SK-N-SH (cell line): ENCODE measurements at regions not wholly inside any gene's neighbourhood (a gene's known extent, or its start where the extent isn't known, plus 50 kb on each side); places are given as distances from the start of the nearest gene placed in this dataset.

ENCODE experiments used
- CTCF ChIA-PET: fragments of 300-600, 350-600 bp; formaldehyde crosslinking; extraction: SDS; loops from one replicate; lab custom pipeline; 2021; lab: Yijun Ruan, JAX
- POLR2A ChIA-PET: fragments of 350-600 bp; sonication (Branson Sonifier 250); formaldehyde crosslinking; extraction: SDS; loops from one replicate; lab custom pipeline; 2020; ENCODE audit warnings: antibody characterized with exemption, inconsistent platforms; lab: Yijun Ruan, JAX
- DNase-seq: peaks from one replicate; pipeline ENCODE4 v3.0.0; 2012
- H2AFZ ChIP-seq: fragments of 200-600 bp; sonication (generic); 2 replicates; pipeline ENCODE4 v1.8.1; 2016; ENCODE audit warnings: antibody characterized with exemption, mild to moderate bottlenecking, low read depth
- H3F3A ChIP-seq: fragments of 200-600 bp; sonication (generic); replicated peaks from 2 replicates; pipeline ENCODE3; 2016; ENCODE audit warnings: antibody characterized with exemption, mild to moderate bottlenecking; ENCODE audit not compliant: insufficient read depth
- H3K27ac ChIP-seq, 2 experiments: fragments of 200-500 bp in 1 of 2; fragments of 200-600 bp in 1 of 2; sonication (Bioruptor generic) in 1 of 2; sonication (generic), shearing (Covaris generic) in 1 of 2; 2 replicates each; pipeline versions ENCODE4 v1.5.1 to v1.6.1; 2014 to 2016; ENCODE audit warnings: low read depth in 2 of 2, inconsistent platforms in 1 of 2, low read length in 1 of 2, mild to moderate bottlenecking in 1 of 2, mixed read lengths in 1 of 2
- H3K27me3 ChIP-seq: fragments of 200-600 bp; sonication (generic), shearing (Covaris generic); 2 replicates; pipeline ENCODE4 v1.6.1; 2016; ENCODE audit warnings: mixed run types; ENCODE audit not compliant: insufficient read depth
- H3K36me3 ChIP-seq, 2 experiments: fragments of 200-500 bp in 1 of 2; fragments of 200-600 bp in 1 of 2; sonication (Bioruptor generic) in 1 of 2; sonication (generic) in 1 of 2; replicated peaks in 1 of 2; 2 replicates each; pipeline versions ENCODE3 to v1.5.1; 2014 to 2016; ENCODE audit warnings: low read length in 1 of 2, mild to moderate bottlenecking in 1 of 2; ENCODE audit not compliant: insufficient read depth in 2 of 2, control insufficient read depth in 1 of 2
- H3K4me1 ChIP-seq, 2 experiments: fragments of 200-500 bp in 1 of 2; fragments of 200-600 bp in 1 of 2; sonication (Bioruptor generic) in 1 of 2; sonication (generic), shearing (Covaris generic) in 1 of 2; 2 replicates each; pipeline versions ENCODE4 v1.5.1 to v1.6.1; 2014 to 2016; ENCODE audit warnings: low read depth in 1 of 2, low read length in 1 of 2, mixed run types in 1 of 2; ENCODE audit not compliant: insufficient read depth in 2 of 2, control insufficient read depth in 1 of 2
- H3K4me2 ChIP-seq: fragments of 200-600 bp; sonication (generic), shearing (Covaris generic); 2 replicates; pipeline ENCODE4 v1.6.1; 2017; ENCODE audit warnings: mixed run types
- H3K4me3 ChIP-seq, 2 experiments: fragments of 200-500 bp in 1 of 2; fragments of 200-600 bp in 1 of 2; sonication (Bioruptor generic) in 1 of 2; sonication (generic), shearing (Covaris generic) in 1 of 2; 2 replicates each; pipeline versions ENCODE4 v1.5.1 to v1.8.1; 2014 to 2016; ENCODE audit warnings: low read depth in 2 of 2, inconsistent platforms in 1 of 2, low read length in 1 of 2, mild to moderate bottlenecking in 1 of 2, mixed read lengths in 1 of 2, moderate library complexity in 1 of 2
- H3K79me2 ChIP-seq: fragments of 200-600 bp; sonication (generic); 2 replicates; pipeline ENCODE4 v1.8.1; 2017; ENCODE audit warnings: mild to moderate bottlenecking; ENCODE audit not compliant: insufficient read depth
- H3K9ac ChIP-seq: fragments of 200-600 bp; sonication (generic); 2 replicates; pipeline ENCODE4 v1.6.1; 2017; ENCODE audit warnings: mixed run types
- H3K9me2 ChIP-seq: fragments of 200-600 bp; sonication (generic); 2 replicates; pipeline ENCODE4 v1.6.1; 2017; ENCODE audit warnings: mixed run types
- H3K9me3 ChIP-seq: fragments of 200-600 bp; sonication (generic); 2 replicates; pipeline ENCODE4 v1.6.1; 2017; ENCODE audit warnings: mixed run types, mild to moderate bottlenecking, moderate library complexity
- H4K20me1 ChIP-seq: fragments of 200-600 bp; sonication (generic); 2 replicates; pipeline ENCODE4 v1.6.1; 2017; ENCODE audit warnings: mild to moderate bottlenecking, mixed run types; ENCODE audit not compliant: insufficient read depth
- EP300 ChIP-seq, 2 experiments: IDR thresholded peaks; 2 replicates each; pipeline versions ENCODE4 v1.4.0 to v1.6.1; 2012; ENCODE audit warnings: borderline replicate concordance in 1 of 2, low read depth in 1 of 2, low read length in 1 of 2
- EZH2phosphoT487 ChIP-seq: fragments of 200-600 bp; sonication (generic); IDR thresholded peaks from 2 replicates; pipeline ENCODE4 v1.6.1; 2017; ENCODE audit warnings: low read depth, mixed run types, mild to moderate bottlenecking, antibody characterized with exemption, moderate library complexity, borderline replicate concordance
- FOSL2 ChIP-seq: IDR thresholded peaks from 2 replicates; pipeline ENCODE4 v1.4.0; 2012; ENCODE audit warnings: low read depth, mild to moderate bottlenecking, moderate library complexity, borderline replicate concordance
- FOXM1 ChIP-seq: IDR thresholded peaks from 2 replicates; pipeline ENCODE4 v1.4.0; 2012; ENCODE audit warnings: low read depth, mild to moderate bottlenecking
- GABPA ChIP-seq: IDR thresholded peaks from 2 replicates; pipeline ENCODE4 v1.4.0; 2012; ENCODE audit warnings: low read depth, mild to moderate bottlenecking
- GATA2 ChIP-seq: sonication (generic); formaldehyde crosslinking; IDR thresholded peaks from 2 replicates; pipeline ENCODE4 v1.5.0; 2020; ENCODE audit warnings: mild to moderate bottlenecking, missing genetic modification reagents
- IRF3 ChIP-seq: fragments of 150-350 bp; IDR thresholded peaks from 2 replicates; pipeline ENCODE4 v1.6.1; 2016; ENCODE audit warnings: mild to moderate bottlenecking, low read depth, low read length
- MAX ChIP-seq: IDR thresholded peaks from 2 replicates; pipeline ENCODE4 v1.4.0; 2012; ENCODE audit warnings: low read depth
- MEF2A ChIP-seq: IDR thresholded peaks from 2 replicates; pipeline ENCODE4 v1.4.0; 2012; ENCODE audit warnings: low read depth, borderline replicate concordance
- PBX3 ChIP-seq: IDR thresholded peaks from 2 replicates; pipeline ENCODE4; 2012
- POLR2AphosphoS5 ChIP-seq: IDR thresholded peaks from 2 replicates; pipeline ENCODE4 v1.6.1; 2012; ENCODE audit warnings: low read depth, low read length
- RCOR1 ChIP-seq: fragments of 150-350 bp; IDR thresholded peaks from 2 replicates; pipeline ENCODE4 v1.6.1; 2017; ENCODE audit warnings: antibody characterized with exemption, low read length
- RXRA ChIP-seq: IDR thresholded peaks from 2 replicates; pipeline ENCODE4 v1.4.0; 2012; ENCODE audit warnings: low read depth, mild to moderate bottlenecking, borderline replicate concordance
- SMC3 ChIP-seq: IDR thresholded peaks from 2 replicates; pipeline ENCODE4 v1.6.1; 2012; ENCODE audit warnings: low read depth, low read length, improper control_type of control experiment
- TAF1 ChIP-seq: IDR thresholded peaks from 2 replicates; pipeline ENCODE4 v1.6.1; 2012; ENCODE audit warnings: low read depth, mild to moderate bottlenecking, low read length, moderate library complexity, borderline replicate concordance
- TEAD4 ChIP-seq: IDR thresholded peaks from 2 replicates; pipeline ENCODE4 v1.4.0; 2012; ENCODE audit warnings: mild to moderate bottlenecking, borderline replicate concordance; ENCODE audit not compliant: insufficient read depth
- YY1 ChIP-seq: IDR thresholded peaks from 2 replicates; pipeline ENCODE4 v1.4.0; 2012; ENCODE audit warnings: low read depth, mild to moderate bottlenecking
- WGBS: methylation state at CpG from one replicate; pipeline ENCODE4 v1.1.6; 2017; ENCODE audit warnings: low lambda C conversion rate; 5-methylcytosine and 5-hydroxymethylcytosine counted together

- ChIA-PET POLR2A (no interaction called here), CTCF (no interaction called here)
- H3K9ac ChIP-seq = no peak overlapping the region
- WGBS = 0% methylated on average over 2 of the region's 2 CpGs
- H3K27ac ChIP-seq = no peak overlapping the region
- no peak for TF ChIP-seq RCOR1
- TF ChIP-seq MAX = no peak
- no peak for TF ChIP-seq PBX3
- no peak for TF ChIP-seq GABPA
- no peak for TF ChIP-seq TEAD4
- no peak for TF ChIP-seq EP300 (IDR thresholded peaks at IDR 0.05; ENCODE audit: borderline replicate concordance in 1 of 2, low read depth in 1 of 2, low read length in 1 of 2)
- no peak for TF ChIP-seq POLR2AphosphoS5
- no peak for TF ChIP-seq RXRA
- TF ChIP-seq MEF2A = no peak
- no peak for TF ChIP-seq YY1
- TF ChIP-seq FOSL2 = no peak
- no peak for TF ChIP-seq EZH2phosphoT487
- TF ChIP-seq TAF1 = no peak
- no peak for TF ChIP-seq GATA2 (CRISPR knock-in tag)
- TF ChIP-seq FOXM1 = no peak
- no peak for TF ChIP-seq SMC3
- TF ChIP-seq IRF3 = no peak
- H2AFZ ChIP-seq = no peak overlapping the region
- no peaks in the 10 kb centered on the region for H3K4me1 ChIP-seq
- DNase-seq = no peak
- H3K36me3 ChIP-seq = no peaks in the 10 kb centered on the region
- no peaks in the 10 kb centered on the region for H3K79me2 ChIP-seq
- H4K20me1 ChIP-seq = no peaks in the 10 kb centered on the region
- no peak overlapping the region for H3K4me3 ChIP-seq
- no peak overlapping the region for H3K4me2 ChIP-seq
- H3K9me3 ChIP-seq = no peaks in the 10 kb centered on the region
- no peaks in the 10 kb centered on the region for H3F3A ChIP-seq
- H3K27me3 ChIP-seq = no peaks in the 10 kb centered on the region
- no peaks in the 10 kb centered on the region for H3K9me2 ChIP-seq
These were observed 1167.3 kb downstream of the UQCRFS1 start for GRCh38 chr19:28045621-28046020.

- Histone ChIP-seq H3F3A (no peaks in the 10 kb centered on the region), H4K20me1 (no peaks in the 10 kb centered on the region), H3K36me3 (no peaks in the 10 kb centered on the region), H3K79me2 (no peaks in the 10 kb centered on the region), H3K9me2 (no peaks in the 10 kb centered on the region), H3K27ac (no peak overlapping the region), H3K4me1 (no peaks in the 10 kb centered on the region), H3K4me2 (no peak overlapping the region), H3K27me3 (no peaks in the 10 kb centered on the region), H2AFZ (no peak overlapping the region), H3K9ac (no peak overlapping the region), H3K4me3 (no peak overlapping the region), H3K9me3 (no peaks in the 10 kb centered on the region)
- POLR2A ChIA-PET = no interaction called here
- no peak for DNase-seq
- WGBS = 0% methylated on average over 2 of the region's 4 CpGs
- CTCF ChIA-PET = no interaction called here
- TF ChIP-seq GABPA = no peak
These were observed 1168.5 kb downstream of the UQCRFS1 start for GRCh38 chr19:28044477-28044876.
